Uterus (tissue), 2 donors: ENCODE measurements at regions not wholly inside any gene's neighbourhood (a gene's known extent, or its start where the extent isn't known, plus 50 kb on each side); places are given as distances from the start of the nearest gene placed in this dataset.

Experiments used
- CTCF ChIP-seq, 4 experiments: fragments of 200-600 bp in 2 of 4; fragments of 450-650 bp in 2 of 4; sonication (generic) in 2 of 4; IDR thresholded peaks; one replicate each; pipeline ENCODE4 v1.5.1; 2016 to 2019; ENCODE audit warnings: antibody characterized with exemption in 4 of 4, mild to moderate bottlenecking in 2 of 4, moderate library complexity in 1 of 4
- POLR2A ChIP-seq, 2 donors: fragments of 450-650 bp; IDR thresholded peaks; one replicate each; pipeline ENCODE4 v1.6.1; 2016; ENCODE audit warnings: antibody characterized with exemption in 2 of 2, mild to moderate bottlenecking in 1 of 2, moderate library complexity in 1 of 2

GRCh38 chr12:59871779-59872178 is 275.9 kb downstream of the SLC16A7 start:
- TF ChIP-seq CTCF (IDR thresholded peaks at IDR 0.05): no peak
- no peak for TF ChIP-seq POLR2A (IDR thresholded peaks at IDR 0.05)
